D341Med (cell line): ENCODE measurements at regions not wholly inside any gene's neighbourhood (a gene's known extent, or its start where the extent isn't known, plus 50 kb on each side); places are given as distances from the start of the nearest gene placed in this dataset.

ENCODE experiments used
- DNase-seq: peaks from one replicate; pipeline ENCODE4 v3.0.0; 2012; ENCODE audit warnings: low spot score

- no peak for DNase-seq
Observed at GRCh38 chrX:13102636-13103035, 58.2 kb upstream of the FAM9C start.

- DNase-seq, result no peak
Observed at GRCh38 chrX:13101441-13102139, 57.2 kb upstream of the FAM9C start.

DNA sequence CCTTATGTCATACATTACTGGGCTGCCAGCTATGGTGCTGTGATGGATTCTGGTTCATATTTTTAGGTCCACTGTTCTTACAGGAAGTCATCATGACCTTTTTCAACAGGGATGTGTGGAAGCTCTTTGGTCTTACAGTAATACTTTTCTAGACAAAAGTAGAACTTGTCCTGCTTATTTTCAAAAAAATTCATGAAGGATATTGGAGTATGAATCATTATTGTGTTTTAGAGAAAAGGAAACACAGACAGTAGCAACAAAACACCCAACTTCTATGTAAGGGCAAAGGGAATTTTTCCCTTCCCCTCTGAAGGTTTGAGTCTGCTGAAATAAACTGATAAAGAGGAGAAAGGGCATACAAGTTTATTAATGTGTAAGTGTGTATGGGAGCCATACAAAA, 54.7 kb upstream of the FAM9C start:
- no peak for DNase-seq

GRCh38 chrX:13096728-13097127, 52.3 kb upstream of the FAM9C start:
- DNase-seq, result no peak

DNA sequence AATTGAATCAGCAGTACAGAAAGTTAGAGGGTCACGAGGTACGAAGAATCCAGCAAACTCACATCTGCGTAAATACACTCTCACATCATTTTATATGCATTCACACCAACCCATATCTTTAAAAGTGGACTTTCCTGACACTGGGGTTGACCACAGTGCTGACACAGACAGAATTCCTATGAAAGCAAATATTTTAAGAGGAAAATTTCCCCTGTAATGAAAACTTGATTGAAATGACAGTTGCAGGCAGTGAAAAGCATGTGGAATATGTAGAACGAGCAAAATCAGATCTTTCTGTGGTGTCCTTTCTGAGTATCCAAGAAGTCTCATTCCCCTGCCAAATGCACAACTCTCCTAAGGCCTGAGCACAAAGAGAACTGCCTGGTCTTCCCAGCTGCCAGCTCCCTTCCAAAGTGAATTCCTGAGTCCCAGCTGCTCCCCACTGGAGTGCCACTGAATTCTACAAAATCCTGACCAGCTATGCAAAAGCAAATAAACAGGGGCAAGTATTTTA, 50.5 kb upstream of the FAM9C start:
- DNase-seq, result no peak

- DNase-seq, result no peak
Observed at GRCh38 chrX:13094374-13094773, 50.0 kb upstream of the FAM9C start.
